ENCODE measurements at regions not wholly inside any gene's neighbourhood (a gene's known extent, or its start where the extent isn't known, plus 50 kb on each side); places are given as distances from the start of the nearest gene placed in this dataset.

DNA sequence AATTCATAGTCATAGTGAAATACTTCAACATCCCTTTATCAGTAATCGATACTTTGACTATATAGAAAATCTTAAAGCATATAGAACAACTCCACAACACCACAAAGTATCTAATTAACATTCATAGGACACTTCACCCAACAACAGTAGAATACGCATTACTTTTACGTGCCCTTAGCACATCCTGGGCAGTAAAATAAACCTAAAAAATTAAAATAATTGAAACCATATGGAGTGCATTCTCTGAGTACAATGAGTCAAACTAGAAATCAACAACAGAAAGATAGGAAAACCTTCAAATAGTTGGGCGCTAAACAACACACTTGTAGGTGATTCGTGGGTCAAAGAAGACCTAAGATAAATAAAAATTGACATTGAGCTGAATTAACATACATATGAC lies 442.9 kb downstream of the SUCLG1 start:
- Histone ChIP-seq H2AFZ (ENCODE audit: control insufficient read depth, low read depth, low read length) (no peak overlapping the region), H3K27ac (ENCODE audit: control insufficient read depth, insufficient read depth) (no peak overlapping the region), H3K4me3 (no peak overlapping the region), H3K9me3 (replicated peaks; ENCODE audit: control insufficient read depth, insufficient read depth, low read length) (no peaks in the 10 kb centered on the region), H3K9ac (ENCODE audit: control insufficient read depth, insufficient read depth, low read length) (no peak overlapping the region), H3K36me3 (ENCODE audit: control insufficient read depth in 2 of 2, insufficient read depth in 2 of 2, low read length in 1 of 2) (no peaks in the 10 kb centered on the region), H3K27me3 (replicated peaks in 1 of 2; ENCODE audit: control insufficient read depth in 2 of 2, insufficient read depth in 2 of 2, low read length in 1 of 2) (no peaks in the 10 kb centered on the region), H3K4me1 (ENCODE audit: control insufficient read depth, insufficient read depth, low read length) (no peaks in the 10 kb centered on the region), H3K4me2 (ENCODE audit: control insufficient read depth, insufficient read depth) (no peak overlapping the region), H4K20me1 (ENCODE audit: control insufficient read depth, insufficient read depth) (no peaks in the 10 kb centered on the region), H3K79me2 (ENCODE audit: control insufficient read depth, insufficient read depth, low read length) (no peaks in the 10 kb centered on the region)
- no peak for DNase-seq (ENCODE audit: low read depth, low spot score)
- WGBS (ENCODE audit: insufficient coverage, insufficient replicate concordance, low lambda C conversion rate, missing lambda C conversion rate), result 36% methylated on average over 5 of the region's 5 CpGs
- ChIA-PET POLR2A (no interaction called here), RAD21 (ENCODE audit: unreplicated experiment) (no interaction called here), SMC1A (ENCODE audit: uncharacterized antibody, unreplicated experiment) (interaction anchor here (0.7 kb wide), 1 partner anchor 221 kb away, joined by 3 read pairs; no protein-coding TSS in a partner anchor), CTCF (interaction anchor here (1.5 kb wide), 1 partner anchor 298 kb away, joined by 3 read pairs; no protein-coding TSS in a partner anchor)
- FAIRE-seq, result no peak
- intact Hi-C loops (cut with micrococcal nuclease; ENCODE audit: unreplicated experiment) (no loop called here), in situ Hi-C loops (cut with MboI) (no loop called here)
- no peak for ATAC-seq
- TF ChIP-seq YY1 (IDR thresholded peaks at IDR 0.05; ENCODE audit: low read depth, low read length) (no peak), HDAC6 (IDR thresholded peaks at IDR 0.05; ENCODE audit: unreplicated experiment) (no peak), ETV6 (conservative IDR thresholded peaks at IDR 0.05 in 1 of 2, IDR thresholded peaks at IDR 0.05 in 1 of 2; ENCODE audit: borderline replicate concordance in 1 of 2, low read depth in 1 of 2) (no peak), DPF2 (IDR thresholded peaks at IDR 0.05) (no peak), SREBF2 (IDR thresholded peaks at IDR 0.05; ENCODE audit: low read length) (no peak), TAF1 (IDR thresholded peaks at IDR 0.05; ENCODE audit: borderline replicate concordance, low read depth, low read length) (no peak), CHD4 (IDR thresholded peaks at IDR 0.05) (no peak), POLR2AphosphoS2 (IDR thresholded peaks at IDR 0.05; ENCODE audit: low read depth, low read length) (no peak), RAD51 (IDR thresholded peaks at IDR 0.05) (no peak), CHD2 (IDR thresholded peaks at IDR 0.05; ENCODE audit: borderline replicate concordance, low read depth, low read length) (no peak), RUNX3 (IDR thresholded peaks at IDR 0.05; ENCODE audit: low read length) (no peak), CEBPB (IDR thresholded peaks at IDR 0.05; ENCODE audit: borderline replicate concordance in 1 of 2, low read depth in 2 of 2, low read length in 2 of 2) (no peak), CHD1 (IDR thresholded peaks at IDR 0.05; ENCODE audit: low read depth, low read length) (no peak), NFIC (IDR thresholded peaks at IDR 0.05; ENCODE audit: low read depth, low read length) (no peak)
- TF ChIP-seq, protein P1, sequence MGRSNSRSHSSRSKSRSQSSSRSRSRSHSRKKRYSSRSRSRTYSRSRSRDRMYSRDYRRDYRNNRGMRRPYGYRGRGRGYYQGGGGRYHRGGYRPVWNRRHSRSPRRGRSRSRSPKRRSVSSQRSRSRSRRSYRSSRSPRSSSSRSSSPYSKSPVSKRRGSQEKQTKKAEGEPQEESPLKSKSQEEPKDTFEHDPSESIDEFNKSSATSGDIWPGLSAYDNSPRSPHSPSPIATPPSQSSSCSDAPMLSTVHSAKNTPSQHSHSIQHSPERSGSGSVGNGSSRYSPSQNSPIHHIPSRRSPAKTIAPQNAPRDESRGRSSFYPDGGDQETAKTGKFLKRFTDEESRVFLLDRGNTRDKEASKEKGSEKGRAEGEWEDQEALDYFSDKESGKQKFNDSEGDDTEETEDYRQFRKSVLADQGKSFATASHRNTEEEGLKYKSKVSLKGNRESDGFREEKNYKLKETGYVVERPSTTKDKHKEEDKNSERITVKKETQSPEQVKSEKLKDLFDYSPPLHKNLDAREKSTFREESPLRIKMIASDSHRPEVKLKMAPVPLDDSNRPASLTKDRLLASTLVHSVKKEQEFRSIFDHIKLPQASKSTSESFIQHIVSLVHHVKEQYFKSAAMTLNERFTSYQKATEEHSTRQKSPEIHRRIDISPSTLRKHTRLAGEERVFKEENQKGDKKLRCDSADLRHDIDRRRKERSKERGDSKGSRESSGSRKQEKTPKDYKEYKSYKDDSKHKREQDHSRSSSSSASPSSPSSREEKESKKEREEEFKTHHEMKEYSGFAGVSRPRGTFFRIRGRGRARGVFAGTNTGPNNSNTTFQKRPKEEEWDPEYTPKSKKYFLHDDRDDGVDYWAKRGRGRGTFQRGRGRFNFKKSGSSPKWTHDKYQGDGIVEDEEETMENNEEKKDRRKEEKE (IDR thresholded peaks at IDR 0.05), result no peak
- TF ChIP-seq, protein P2, sequence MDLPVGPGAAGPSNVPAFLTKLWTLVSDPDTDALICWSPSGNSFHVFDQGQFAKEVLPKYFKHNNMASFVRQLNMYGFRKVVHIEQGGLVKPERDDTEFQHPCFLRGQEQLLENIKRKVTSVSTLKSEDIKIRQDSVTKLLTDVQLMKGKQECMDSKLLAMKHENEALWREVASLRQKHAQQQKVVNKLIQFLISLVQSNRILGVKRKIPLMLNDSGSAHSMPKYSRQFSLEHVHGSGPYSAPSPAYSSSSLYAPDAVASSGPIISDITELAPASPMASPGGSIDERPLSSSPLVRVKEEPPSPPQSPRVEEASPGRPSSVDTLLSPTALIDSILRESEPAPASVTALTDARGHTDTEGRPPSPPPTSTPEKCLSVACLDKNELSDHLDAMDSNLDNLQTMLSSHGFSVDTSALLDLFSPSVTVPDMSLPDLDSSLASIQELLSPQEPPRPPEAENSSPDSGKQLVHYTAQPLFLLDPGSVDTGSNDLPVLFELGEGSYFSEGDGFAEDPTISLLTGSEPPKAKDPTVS (IDR thresholded peaks at IDR 0.05; ENCODE audit: low read depth, low read length), result no peak
- TF ChIP-seq, protein P3, sequence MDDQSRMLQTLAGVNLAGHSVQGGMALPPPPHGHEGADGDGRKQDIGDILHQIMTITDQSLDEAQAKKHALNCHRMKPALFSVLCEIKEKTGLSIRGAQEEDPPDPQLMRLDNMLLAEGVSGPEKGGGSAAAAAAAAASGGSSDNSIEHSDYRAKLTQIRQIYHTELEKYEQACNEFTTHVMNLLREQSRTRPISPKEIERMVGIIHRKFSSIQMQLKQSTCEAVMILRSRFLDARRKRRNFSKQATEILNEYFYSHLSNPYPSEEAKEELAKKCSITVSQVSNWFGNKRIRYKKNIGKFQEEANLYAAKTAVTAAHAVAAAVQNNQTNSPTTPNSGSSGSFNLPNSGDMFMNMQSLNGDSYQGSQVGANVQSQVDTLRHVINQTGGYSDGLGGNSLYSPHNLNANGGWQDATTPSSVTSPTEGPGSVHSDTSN (IDR thresholded peaks at IDR 0.05; ENCODE audit: insufficient replicate concordance, low read depth, low read length), result no peak
- BruUV-seq (replicated peaks), result no TSS peak
